Effector memory CD8-positive, alpha-beta T cell (primary cell): ENCODE measurements at regions not wholly inside any gene's neighbourhood (a gene's known extent, or its start where the extent isn't known, plus 50 kb on each side); places are given as distances from the start of the nearest gene placed in this dataset.

Experiments used
- ATAC-seq: fragments of 150-1000 bp; cut with Tn5 transposase; replicated peaks from 2 replicates; pipeline ENCODE4 v1.10.0; 2021; ENCODE audit warnings: mild to moderate bottlenecking, moderate library complexity
- DNase-seq, 3 experiments: peaks; one replicate each; pipeline ENCODE4 v3.0.0; 2021
- H3K27ac Mint-ChIP-seq, 2 donors: one replicate each; pipeline ENCODE4 v1.8.0; 2022; ENCODE audit warnings: mild to moderate bottlenecking in 2 of 2, mixed read lengths in 2 of 2, moderate library complexity in 2 of 2
- H3K27me3 Mint-ChIP-seq, 2 donors: one replicate each; pipeline ENCODE4 v1.8.0; 2022; ENCODE audit warnings: mixed read lengths in 2 of 2
- H3K36me3 Mint-ChIP-seq: one replicate; pipeline ENCODE4 v1.8.0; 2022; ENCODE audit warnings: mild to moderate bottlenecking, moderate library complexity, mixed read lengths; ENCODE audit not compliant: insufficient read depth
- H3K4me1 Mint-ChIP-seq, 2 donors: one replicate each; pipeline ENCODE4 v1.8.0; 2022; ENCODE audit warnings: low read depth in 2 of 2, mixed read lengths in 2 of 2
- H3K4me3 Mint-ChIP-seq, 2 donors: one replicate each; pipeline ENCODE4 v1.8.0; 2022; ENCODE audit warnings: mild to moderate bottlenecking in 2 of 2, mixed read lengths in 2 of 2, moderate library complexity in 2 of 2
- H3K9me3 Mint-ChIP-seq, 2 donors: one replicate each; pipeline ENCODE4 v1.8.0; 2022; ENCODE audit warnings: mixed read lengths in 2 of 2

DNA sequence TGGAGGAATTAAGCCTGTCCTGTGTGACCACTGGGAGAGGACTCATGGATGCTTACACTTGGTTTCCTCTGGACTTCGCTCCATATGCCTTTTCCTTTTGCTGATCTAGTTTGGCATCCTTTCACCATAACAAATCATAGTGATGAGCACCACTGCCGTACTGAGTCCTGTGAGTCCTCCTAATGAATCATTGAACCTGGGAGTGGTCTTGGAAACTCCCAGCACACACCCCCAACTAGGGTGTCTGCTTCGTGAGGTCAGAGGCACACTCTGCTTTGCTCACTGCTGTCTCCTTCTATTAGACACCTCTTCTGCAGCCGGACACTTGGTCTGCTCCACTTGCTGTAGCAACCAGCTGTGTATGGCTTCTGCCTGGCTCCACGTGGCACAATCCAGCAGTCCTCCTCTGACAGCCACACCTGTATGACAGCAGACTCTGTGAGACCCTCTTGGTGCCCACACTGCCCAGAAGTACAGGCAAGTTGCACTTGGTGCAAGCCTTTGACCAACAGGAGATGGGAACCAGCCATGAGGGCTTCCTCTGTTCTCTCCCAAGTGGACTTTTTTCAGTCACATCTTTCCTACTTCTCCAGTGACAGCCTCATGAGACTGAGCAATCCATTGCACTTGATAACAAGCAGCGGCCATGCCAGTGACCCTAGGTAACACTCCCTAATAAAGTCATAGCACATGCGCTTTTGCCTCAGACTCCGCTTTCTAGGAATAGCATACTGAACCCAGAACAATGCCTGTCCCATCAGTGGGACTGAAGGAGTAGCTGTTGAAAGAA lies 65.0 kb upstream of the HMGXB4 start:
- peaks cover 14 to 25% of the 10 kb centered on the region in 2 donors for H3K27me3 Mint-ChIP-seq
- peaks cover 0 to 7% of the 10 kb centered on the region in 2 donors for H3K9me3 Mint-ChIP-seq
- H3K4me1 Mint-ChIP-seq: no peaks in the 10 kb centered on the region
- no peak overlapping the region for H3K4me3 Mint-ChIP-seq
- no peaks in the 10 kb centered on the region for H3K36me3 Mint-ChIP-seq
- no peak for DNase-seq
- ATAC-seq: no peak
- no peak overlapping the region for H3K27ac Mint-ChIP-seq

DNA sequence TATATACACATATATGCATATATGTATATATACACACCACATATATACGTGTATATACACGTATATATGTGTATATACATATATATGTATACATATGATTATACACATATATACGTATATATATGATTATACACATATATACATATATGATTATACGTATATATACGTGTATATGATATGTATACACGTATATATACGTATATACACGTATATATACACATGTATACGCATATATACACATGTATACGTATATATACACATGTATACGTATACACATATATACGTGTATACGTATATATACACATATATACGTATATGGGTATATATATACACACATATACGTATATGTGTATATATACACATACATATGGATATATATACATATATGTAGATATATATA lies 62.1 kb upstream of the HMGXB4 start:
- Mint-ChIP-seq H3K4me3 (no peak overlapping the region), H3K27ac (no peak overlapping the region), H3K27me3 (peaks cover 18 to 54% of the 10 kb centered on the region in 2 donors), H3K36me3 (no peaks in the 10 kb centered on the region), H3K9me3 (peaks cover 0 to 7% of the 10 kb centered on the region in 2 donors), H3K4me1 (no peaks in the 10 kb centered on the region)
- no peak for DNase-seq
- ATAC-seq: no peak

DNA sequence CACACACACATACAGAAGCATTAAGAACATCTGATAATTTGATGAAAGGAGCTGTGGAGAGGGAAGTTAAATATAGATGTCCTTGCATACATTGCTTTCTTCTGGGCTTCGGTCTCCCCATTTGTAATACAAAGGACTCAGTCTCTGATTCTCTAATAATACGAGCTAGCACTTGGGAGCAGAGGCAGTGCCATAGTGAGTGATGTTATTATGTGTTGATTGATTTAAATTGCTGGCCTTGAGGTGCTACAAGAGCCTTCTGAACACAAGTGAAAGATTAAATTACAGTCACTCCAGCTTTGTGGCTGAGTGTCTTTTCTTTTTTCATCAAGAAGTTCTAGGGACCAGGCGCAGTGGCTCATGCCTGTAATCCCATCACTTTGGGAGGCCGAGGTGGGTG lies 61.5 kb upstream of the HMGXB4 start:
- no peaks in the 10 kb centered on the region for H3K36me3 Mint-ChIP-seq

DNA sequence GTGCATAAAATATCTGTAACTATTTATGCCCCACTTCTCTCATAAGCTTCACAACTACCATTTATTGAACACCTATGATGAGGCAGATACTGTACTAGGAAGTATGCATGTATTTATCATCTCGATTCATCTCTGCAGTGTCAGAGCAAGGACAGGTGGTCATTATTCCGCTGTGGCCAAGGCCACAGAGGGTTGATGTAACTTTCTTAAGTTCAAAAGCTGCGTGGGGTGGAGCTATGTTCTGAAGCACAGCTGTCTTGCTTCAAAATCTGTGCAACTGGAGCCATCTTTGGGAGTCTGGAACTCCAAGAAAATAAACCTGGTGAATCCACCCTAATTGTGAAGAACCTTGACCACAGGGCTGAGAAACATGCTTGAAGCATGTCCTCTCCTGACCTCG lies 60.2 kb upstream of the HMGXB4 start:
- DNase-seq (no peak), ATAC-seq (no peak)
- H3K9me3 Mint-ChIP-seq: no peaks in the 10 kb centered on the region
- H3K27ac Mint-ChIP-seq: no peak overlapping the region
- H3K4me3 Mint-ChIP-seq: no peak overlapping the region
- H3K27me3 Mint-ChIP-seq: peaks cover 32 to 60% of the 10 kb centered on the region in 2 donors
- H3K4me1 Mint-ChIP-seq: no peaks in the 10 kb centered on the region
- H3K36me3 Mint-ChIP-seq: no peaks in the 10 kb centered on the region

More for the DNA sequence above, 61.5 kb upstream of the HMGXB4 start:
- no peak overlapping the region for H3K4me3 Mint-ChIP-seq
- no peak for DNase-seq
- H3K27me3 Mint-ChIP-seq: peaks cover 24 to 59% of the 10 kb centered on the region in 2 donors
- peaks cover 0 to 5% of the 10 kb centered on the region in 2 donors for H3K9me3 Mint-ChIP-seq
- H3K4me1 Mint-ChIP-seq: no peaks in the 10 kb centered on the region
- no peak for ATAC-seq
- H3K27ac Mint-ChIP-seq: no peak overlapping the region

DNA sequence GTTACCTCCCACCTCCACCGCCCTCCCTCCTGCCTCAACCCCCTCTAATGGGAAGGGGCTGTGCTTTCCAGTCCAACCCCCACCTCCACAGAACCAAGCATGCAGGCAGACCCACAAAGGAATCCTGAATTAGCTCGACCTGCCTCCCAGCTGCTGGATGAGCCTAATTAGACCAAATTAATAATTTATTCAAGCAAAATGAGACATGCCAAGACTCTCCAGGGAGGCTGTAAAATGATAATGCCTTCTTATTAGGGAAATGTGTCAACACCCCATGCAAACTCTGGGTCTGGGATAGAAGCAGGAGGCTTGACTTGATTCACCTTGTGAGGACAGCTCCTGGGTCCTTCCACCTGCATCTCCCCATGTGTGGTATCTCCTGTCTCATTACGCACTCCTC lies 59.4 kb upstream of the HMGXB4 start:
- H3K27ac Mint-ChIP-seq: no peak overlapping the region
- DNase-seq: no peak
- no peaks in the 10 kb centered on the region for H3K36me3 Mint-ChIP-seq
- H3K4me3 Mint-ChIP-seq: no peak overlapping the region
- ATAC-seq: no peak
- H3K27me3 Mint-ChIP-seq: peaks cover 25 to 54% of the 10 kb centered on the region in 2 donors
- no peaks in the 10 kb centered on the region for H3K9me3 Mint-ChIP-seq
- H3K4me1 Mint-ChIP-seq: no peaks in the 10 kb centered on the region

DNA sequence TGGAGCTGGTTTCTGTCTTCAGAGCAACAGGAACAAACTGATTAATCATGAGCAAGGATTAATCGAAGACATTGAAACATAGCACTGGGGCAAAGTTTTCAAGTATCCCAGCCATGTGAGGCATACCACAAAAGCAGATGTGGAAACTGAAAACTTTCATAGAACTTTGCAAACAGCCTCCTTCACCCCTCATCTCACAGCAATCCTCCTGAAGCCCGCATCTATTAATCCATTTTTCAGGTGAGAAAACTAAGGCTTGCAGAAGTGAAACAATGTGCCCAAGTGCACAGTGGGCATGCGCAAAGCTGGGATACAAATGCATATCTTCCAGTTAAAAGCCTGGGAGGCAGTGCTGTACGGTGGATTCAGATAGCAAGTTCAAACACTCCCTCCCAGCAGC lies 58.6 kb upstream of the HMGXB4 start:
- H3K4me3 Mint-ChIP-seq: no peak overlapping the region
- no peaks in the 10 kb centered on the region for H3K36me3 Mint-ChIP-seq
- DNase-seq (no peak), ATAC-seq (no peak)
- peaks cover 27 to 62% of the 10 kb centered on the region in 2 donors for H3K27me3 Mint-ChIP-seq
- H3K4me1 Mint-ChIP-seq: no peaks in the 10 kb centered on the region
- H3K9me3 Mint-ChIP-seq: no peaks in the 10 kb centered on the region
- H3K27ac Mint-ChIP-seq: no peak overlapping the region

DNA sequence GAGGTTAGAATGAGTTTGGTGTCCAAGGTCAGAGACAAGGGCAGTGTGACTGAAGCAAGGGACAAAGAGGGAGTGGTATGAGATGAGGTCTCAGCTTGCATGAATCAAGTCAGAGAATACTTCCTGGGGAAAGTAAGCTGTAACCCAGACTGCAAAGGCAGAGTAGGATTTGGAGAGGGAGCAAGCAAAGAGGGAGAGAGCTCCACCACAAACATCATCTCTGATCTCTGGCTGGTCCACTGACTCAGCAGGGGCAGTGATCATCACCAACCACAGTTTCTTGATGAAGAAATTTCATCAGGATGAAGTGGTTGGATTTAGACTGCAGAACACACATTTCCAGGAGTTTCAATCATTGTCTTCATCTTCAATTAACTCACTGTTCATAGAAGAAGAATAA lies 54.9 kb upstream of the HMGXB4 start:
- Mint-ChIP-seq H3K36me3 (no peaks in the 10 kb centered on the region), H3K27ac (no peak overlapping the region)
- ATAC-seq: no peak

DNA sequence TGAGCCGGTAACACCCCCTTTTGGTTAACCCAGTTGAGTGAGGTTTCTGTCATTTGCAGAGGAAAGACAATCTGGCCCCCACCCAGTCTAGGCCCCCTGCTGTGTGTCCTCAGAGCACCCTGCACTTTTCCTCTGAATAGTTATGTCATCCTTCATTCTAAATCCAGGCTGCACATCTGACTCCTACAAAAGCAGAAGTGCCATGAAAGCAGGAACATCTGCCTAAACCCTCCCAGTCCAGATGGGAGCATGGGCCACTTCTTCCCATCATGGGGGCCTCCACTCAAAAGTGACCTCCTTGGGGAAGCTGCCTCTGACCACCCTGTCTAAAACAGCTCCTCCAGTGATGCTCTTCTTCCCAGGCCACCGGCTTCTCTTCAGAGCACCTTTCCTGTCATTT lies 53.7 kb upstream of the HMGXB4 start:
- Mint-ChIP-seq H3K9me3 (no peaks in the 10 kb centered on the region), H3K27me3 (peaks cover 38 to 73% of the 10 kb centered on the region in 2 donors), H3K4me3 (no peak overlapping the region), H3K27ac (no peak overlapping the region), H3K4me1 (no peaks in the 10 kb centered on the region), H3K36me3 (no peaks in the 10 kb centered on the region)
- ATAC-seq (no peak), DNase-seq (no peak)

More for the DNA sequence above, 54.9 kb upstream of the HMGXB4 start:
- Mint-ChIP-seq H3K27me3 (peaks cover 31 to 73% of the 10 kb centered on the region in 2 donors), H3K4me3 (no peak overlapping the region), H3K9me3 (no peaks in the 10 kb centered on the region), H3K4me1 (no peaks in the 10 kb centered on the region)
- DNase-seq: no peak

DNA sequence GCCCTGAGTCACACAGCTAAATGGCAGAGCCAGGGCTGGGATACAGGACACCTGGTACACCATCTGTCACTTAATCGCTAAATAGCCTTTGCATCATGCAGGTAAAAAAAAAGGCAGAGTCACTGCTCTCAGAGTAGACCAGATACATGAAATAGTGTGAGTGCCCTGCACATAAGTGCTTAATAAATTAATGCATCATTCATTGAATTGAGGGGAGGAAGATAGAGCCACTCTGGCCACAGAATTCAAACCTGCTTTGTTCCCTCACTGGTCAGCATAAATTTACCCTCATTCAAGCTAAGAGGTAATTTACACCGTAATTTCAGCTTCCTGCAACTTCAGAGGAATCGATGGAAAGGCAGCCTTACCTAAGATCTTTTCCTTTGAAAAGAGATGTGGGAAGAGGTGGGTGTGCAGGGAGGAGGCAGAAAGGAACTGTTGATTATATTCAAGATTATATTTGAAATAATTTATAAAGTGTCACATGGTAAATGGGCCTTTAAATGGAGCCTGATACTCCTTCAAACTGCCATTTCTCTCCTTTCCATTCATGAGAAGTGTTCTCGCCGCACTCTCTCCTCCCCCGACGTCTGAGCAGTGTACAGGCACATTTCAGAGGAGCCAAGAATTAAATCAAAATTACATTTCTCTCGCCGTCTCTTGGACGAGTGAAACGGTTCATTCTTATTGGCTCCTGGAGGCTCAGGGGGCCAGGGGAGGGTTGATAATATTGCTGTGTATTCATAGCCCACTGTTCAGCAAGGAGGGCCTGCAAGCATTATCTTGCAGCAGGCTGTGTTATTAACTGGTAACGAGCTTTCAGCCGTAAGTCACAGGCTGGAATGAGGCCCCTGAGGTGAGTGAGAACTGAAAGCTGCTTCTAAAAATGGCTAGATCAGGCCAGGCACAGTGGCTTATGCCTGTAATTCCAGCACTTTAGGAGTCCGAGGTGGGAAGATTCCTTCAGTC lies 52.2 kb upstream of the HMGXB4 start:
- Mint-ChIP-seq H3K27me3 (peaks cover 49 to 73% of the 10 kb centered on the region in 2 donors), H3K4me3 (no peak overlapping the region), H3K27ac (no peak overlapping the region), H3K9me3 (no peaks in the 10 kb centered on the region), H3K4me1 (no peaks in the 10 kb centered on the region), H3K36me3 (no peaks in the 10 kb centered on the region)
- ATAC-seq (no peak), DNase-seq (no peak)

DNA sequence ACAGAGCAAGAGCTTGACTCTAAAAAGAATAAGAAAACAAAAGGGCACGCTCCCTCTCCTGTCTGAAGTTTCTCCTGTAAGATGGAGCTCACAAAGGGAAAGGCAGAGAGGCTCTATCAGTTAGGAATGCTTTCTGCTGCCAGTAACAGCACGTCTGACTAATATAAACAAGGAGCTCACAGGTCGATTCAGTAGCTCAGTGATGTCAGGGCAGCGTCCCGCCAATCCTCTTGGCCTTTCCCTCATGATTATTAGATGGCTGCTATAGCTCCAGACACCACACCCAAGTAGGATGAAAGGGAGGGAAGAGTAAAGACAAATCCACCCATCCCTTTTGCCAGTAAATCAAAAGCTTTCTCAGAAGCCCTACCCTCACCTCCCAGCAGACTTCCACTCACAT lies 51.3 kb upstream of the HMGXB4 start:
- DNase-seq (no peak), ATAC-seq (no peak)
- peaks cover 42 to 73% of the 10 kb centered on the region in 2 donors for H3K27me3 Mint-ChIP-seq
- H3K36me3 Mint-ChIP-seq: no peaks in the 10 kb centered on the region
- H3K4me1 Mint-ChIP-seq: no peaks in the 10 kb centered on the region
- no peak overlapping the region for H3K27ac Mint-ChIP-seq
- H3K4me3 Mint-ChIP-seq: no peak overlapping the region
- no peaks in the 10 kb centered on the region for H3K9me3 Mint-ChIP-seq

DNA sequence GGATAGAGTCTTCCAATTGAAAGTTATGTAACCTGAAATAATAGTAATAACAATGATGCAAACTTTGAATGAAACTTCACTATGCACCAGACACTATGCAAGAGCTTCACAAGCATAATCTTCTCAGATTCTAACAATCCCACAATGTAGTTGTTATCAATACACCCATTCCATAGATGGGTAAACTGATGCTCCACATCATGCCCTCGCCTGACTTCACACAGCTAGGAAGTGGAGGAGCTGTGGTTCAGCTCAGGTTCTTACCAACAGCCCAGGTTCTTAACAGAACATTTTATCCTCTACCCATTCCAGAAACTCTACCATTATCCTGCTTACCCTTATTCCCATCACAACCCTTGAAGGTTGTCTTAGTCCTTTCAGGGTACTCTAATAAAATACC lies 50.4 kb upstream of the HMGXB4 start:
- H3K27me3 Mint-ChIP-seq: peaks cover 43 to 75% of the 10 kb centered on the region in 2 donors
- ATAC-seq (no peak), DNase-seq (no peak)
- no peaks in the 10 kb centered on the region for H3K4me1 Mint-ChIP-seq
- H3K9me3 Mint-ChIP-seq: no peaks in the 10 kb centered on the region
- no peak overlapping the region for H3K27ac Mint-ChIP-seq
- H3K4me3 Mint-ChIP-seq: no peak overlapping the region
- H3K36me3 Mint-ChIP-seq: no peaks in the 10 kb centered on the region
